22Rv1 (cell line): ENCODE measurements at regions not wholly inside any gene's neighbourhood (a gene's known extent, or its start where the extent isn't known, plus 50 kb on each side); places are given as distances from the start of the nearest gene placed in this dataset.

Experiments used
- ZFX ChIP-seq: fragments of 450-650 bp; IDR thresholded peaks from 2 replicates; pipeline ENCODE4 v1.6.1; 2017; ENCODE audit warnings: antibody characterized with exemption, borderline replicate concordance
- TF ChIP-seq, protein P1 (sequence below): fragments of 450-650 bp; IDR thresholded peaks from 2 replicates; pipeline ENCODE4 v1.5.1; 2017; ENCODE audit warnings: mild to moderate bottlenecking

DNA sequence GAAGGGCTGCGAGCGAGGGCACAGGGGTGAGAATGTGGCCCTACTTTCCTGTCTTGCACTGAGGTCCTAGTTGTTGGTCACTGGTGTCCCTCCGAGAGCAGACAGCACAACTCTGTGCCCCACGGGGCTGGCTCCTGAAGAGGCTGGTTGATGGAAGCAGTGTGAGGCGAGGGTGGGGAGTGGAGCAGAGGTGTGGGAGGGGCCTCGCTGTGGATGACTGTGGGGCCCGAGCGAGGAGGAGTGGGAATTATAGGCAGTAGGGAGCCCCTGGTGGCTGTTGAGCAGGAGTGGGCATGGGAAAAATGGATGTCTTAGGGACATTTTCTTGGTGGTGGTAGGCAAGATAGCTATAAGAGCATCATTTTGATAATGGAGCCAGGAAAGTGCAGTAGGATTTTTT is 660.5 kb upstream of the HS6ST1 start:
- TF ChIP-seq, protein P1, sequence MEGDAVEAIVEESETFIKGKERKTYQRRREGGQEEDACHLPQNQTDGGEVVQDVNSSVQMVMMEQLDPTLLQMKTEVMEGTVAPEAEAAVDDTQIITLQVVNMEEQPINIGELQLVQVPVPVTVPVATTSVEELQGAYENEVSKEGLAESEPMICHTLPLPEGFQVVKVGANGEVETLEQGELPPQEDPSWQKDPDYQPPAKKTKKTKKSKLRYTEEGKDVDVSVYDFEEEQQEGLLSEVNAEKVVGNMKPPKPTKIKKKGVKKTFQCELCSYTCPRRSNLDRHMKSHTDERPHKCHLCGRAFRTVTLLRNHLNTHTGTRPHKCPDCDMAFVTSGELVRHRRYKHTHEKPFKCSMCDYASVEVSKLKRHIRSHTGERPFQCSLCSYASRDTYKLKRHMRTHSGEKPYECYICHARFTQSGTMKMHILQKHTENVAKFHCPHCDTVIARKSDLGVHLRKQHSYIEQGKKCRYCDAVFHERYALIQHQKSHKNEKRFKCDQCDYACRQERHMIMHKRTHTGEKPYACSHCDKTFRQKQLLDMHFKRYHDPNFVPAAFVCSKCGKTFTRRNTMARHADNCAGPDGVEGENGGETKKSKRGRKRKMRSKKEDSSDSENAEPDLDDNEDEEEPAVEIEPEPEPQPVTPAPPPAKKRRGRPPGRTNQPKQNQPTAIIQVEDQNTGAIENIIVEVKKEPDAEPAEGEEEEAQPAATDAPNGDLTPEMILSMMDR = no peak
- no peak for TF ChIP-seq ZFX
